Stimulated activated memory B cell treated with anti-CD40 and anti-IgM and Interleukin-4, amounts not matched to agents 10 μg/mL and 1 μg/mL and 100 μg/mL, for 72 hours (primary cell): ENCODE measurements at regions not wholly inside any gene's neighbourhood (a gene's known extent, or its start where the extent isn't known, plus 50 kb on each side); places are given as distances from the start of the nearest gene placed in this dataset.

Experiments used
- ATAC-seq: fragments of 150-1000 bp; cut with Tn5 transposase; 2 replicates; pipeline ENCODE4 v1.10.0; 2021
- H3K27ac Mint-ChIP-seq: one replicate; pipeline ENCODE4 v1.8.0; 2022; ENCODE audit warnings: mild to moderate bottlenecking, mixed read lengths
- H3K27me3 Mint-ChIP-seq: one replicate; pipeline ENCODE4 v1.8.0; 2022; ENCODE audit warnings: mixed read lengths
- H3K36me3 Mint-ChIP-seq: one replicate; pipeline ENCODE4 v1.8.0; 2022; ENCODE audit warnings: mixed read lengths
- H3K4me1 Mint-ChIP-seq: one replicate; pipeline ENCODE4 v1.8.0; 2022; ENCODE audit warnings: mixed read lengths
- H3K4me3 Mint-ChIP-seq: one replicate; pipeline ENCODE4 v1.8.0; 2022; ENCODE audit warnings: mild to moderate bottlenecking, moderate library complexity, mixed read lengths
- H3K9me3 Mint-ChIP-seq: one replicate; pipeline ENCODE4 v1.8.0; 2022; ENCODE audit warnings: mixed read lengths

GRCh38 chr11:119481021-119481666, 58.2 kb upstream of the THY1 start:
- no peaks in the 10 kb centered on the region for H3K9me3 Mint-ChIP-seq
- ATAC-seq: peak; percentile 74
- H3K27me3 Mint-ChIP-seq: peaks cover 79% of the 10 kb centered on the region
- peaks cover 21% of the 10 kb centered on the region for H3K4me1 Mint-ChIP-seq
- H3K4me3 Mint-ChIP-seq: no peak overlapping the region
- H3K27ac Mint-ChIP-seq: peak overlapping the region; percentile 33
- no peaks in the 10 kb centered on the region for H3K36me3 Mint-ChIP-seq

GRCh38 chr11:119480380-119481020, 57.5 kb upstream of the THY1 start:
- H3K27me3 Mint-ChIP-seq: peaks cover 79% of the 10 kb centered on the region

GRCh38 chr11:119479685-119480275, 56.8 kb upstream of the THY1 start:
- H3K27me3 Mint-ChIP-seq: peaks cover 79% of the 10 kb centered on the region
- H3K36me3 Mint-ChIP-seq: no peaks in the 10 kb centered on the region
- no peak overlapping the region for H3K27ac Mint-ChIP-seq
- no peak for ATAC-seq
- no peaks in the 10 kb centered on the region for H3K9me3 Mint-ChIP-seq
- H3K4me1 Mint-ChIP-seq: peaks cover 16% of the 10 kb centered on the region
- no peak overlapping the region for H3K4me3 Mint-ChIP-seq

More at GRCh38 chr11:119480380-119481020, 57.5 kb upstream of the THY1 start:
- H3K4me1 Mint-ChIP-seq: peaks cover 21% of the 10 kb centered on the region
- H3K4me3 Mint-ChIP-seq: no peak overlapping the region
- no peaks in the 10 kb centered on the region for H3K36me3 Mint-ChIP-seq
- no peak for ATAC-seq
- H3K9me3 Mint-ChIP-seq: no peaks in the 10 kb centered on the region
- peak overlapping the region; percentile 33 for H3K27ac Mint-ChIP-seq

GRCh38 chr11:119478711-119479285, 55.8 kb upstream of the THY1 start:
- ATAC-seq: no peak
- H3K4me3 Mint-ChIP-seq: no peak overlapping the region
- H3K4me1 Mint-ChIP-seq: peaks cover 16% of the 10 kb centered on the region
- H3K9me3 Mint-ChIP-seq: no peaks in the 10 kb centered on the region
- H3K27ac Mint-ChIP-seq: no peak overlapping the region
- peaks cover 75% of the 10 kb centered on the region for H3K27me3 Mint-ChIP-seq
- H3K36me3 Mint-ChIP-seq: no peaks in the 10 kb centered on the region

- no peak for ATAC-seq
- Mint-ChIP-seq H3K4me1 (peaks cover 16% of the 10 kb centered on the region), H3K27me3 (peaks cover 80% of the 10 kb centered on the region), H3K4me3 (no peak overlapping the region), H3K27ac (no peak overlapping the region), H3K9me3 (no peaks in the 10 kb centered on the region), H3K36me3 (no peaks in the 10 kb centered on the region)
These were observed 53.8 kb upstream of the THY1 start for GRCh38 chr11:119476666-119477331.

GRCh38 chr11:119476038-119476437, 53.1 kb upstream of the THY1 start:
- no peak overlapping the region for H3K4me3 Mint-ChIP-seq
- H3K9me3 Mint-ChIP-seq: no peaks in the 10 kb centered on the region
- H3K36me3 Mint-ChIP-seq: no peaks in the 10 kb centered on the region
- no peak overlapping the region for H3K27ac Mint-ChIP-seq
- peaks cover 80% of the 10 kb centered on the region for H3K27me3 Mint-ChIP-seq
- no peak for ATAC-seq
- peaks cover 11% of the 10 kb centered on the region for H3K4me1 Mint-ChIP-seq

GRCh38 chr11:119474682-119475596, 52.0 kb upstream of the THY1 start:
- no peak overlapping the region for H3K4me3 Mint-ChIP-seq

GRCh38 chr11:119473901-119474681, 51.1 kb upstream of the THY1 start:
- Mint-ChIP-seq H3K27ac (no peak overlapping the region), H3K4me1 (no peaks in the 10 kb centered on the region), H3K9me3 (no peaks in the 10 kb centered on the region), H3K36me3 (no peaks in the 10 kb centered on the region), H3K4me3 (no peak overlapping the region), H3K27me3 (peaks cover 78% of the 10 kb centered on the region)
- no peak for ATAC-seq

More at GRCh38 chr11:119474682-119475596, 52.0 kb upstream of the THY1 start:
- no peaks in the 10 kb centered on the region for H3K36me3 Mint-ChIP-seq
- no peak overlapping the region for H3K27ac Mint-ChIP-seq
- no peak for ATAC-seq
- H3K4me1 Mint-ChIP-seq: peaks cover under 1% of the 10 kb centered on the region
- H3K9me3 Mint-ChIP-seq: no peaks in the 10 kb centered on the region
- H3K27me3 Mint-ChIP-seq: peaks cover 78% of the 10 kb centered on the region

GRCh38 chr11:119473226-119473625, 50.3 kb upstream of the THY1 start:
- ATAC-seq: no peak
- Mint-ChIP-seq H3K4me1 (no peaks in the 10 kb centered on the region), H3K27ac (no peak overlapping the region), H3K9me3 (peaks cover under 1% of the 10 kb centered on the region), H3K36me3 (peaks cover under 1% of the 10 kb centered on the region), H3K27me3 (peaks cover 84% of the 10 kb centered on the region), H3K4me3 (no peak overlapping the region)

- Mint-ChIP-seq H3K36me3 (peaks cover 4% of the 10 kb centered on the region), H3K27ac (no peak overlapping the region), H3K27me3 (peaks cover 88% of the 10 kb centered on the region), H3K4me1 (no peaks in the 10 kb centered on the region), H3K4me3 (no peak overlapping the region), H3K9me3 (peaks cover 3% of the 10 kb centered on the region)
- no peak for ATAC-seq
These were observed 49.9 kb upstream of the THY1 start for GRCh38 chr11:119472856-119473222.
